Omental fat pad (tissue), 3 donors: ENCODE measurements at regions not wholly inside any gene's neighbourhood (a gene's known extent, or its start where the extent isn't known, plus 50 kb on each side); places are given as distances from the start of the nearest gene placed in this dataset.

Source experiments
- ATAC-seq: fragments of 150-250 bp; one replicate; pipeline ENCODE4 v1.9.1; 2016; ENCODE audit warnings: mild to moderate bottlenecking, moderate library complexity; ENCODE audit not compliant: low FRiP score
- DNase-seq: peaks from one replicate; pipeline ENCODE4 v3.0.0-alpha.2; 2019; ENCODE audit warnings: low spot score
- CTCF ChIP-seq, 3 donors: fragments of 450-650 bp; IDR thresholded peaks; one replicate each; pipeline ENCODE4 v1.5.1; 2016 to 2017; ENCODE audit warnings: antibody characterized with exemption in 3 of 3, mild to moderate bottlenecking in 3 of 3, moderate library complexity in 2 of 3

GRCh38 chr7:4319280-4319679 lies 362.8 kb upstream of the FOXK1 start:
- ATAC-seq (no peak), DNase-seq (no peak)
- no peak for TF ChIP-seq CTCF (IDR thresholded peaks at IDR 0.05)

GRCh38 chr7:4325732-4326131 lies 356.4 kb upstream of the FOXK1 start:
- no peak for ATAC-seq
- TF ChIP-seq CTCF (IDR thresholded peaks at IDR 0.05): no peak
- no peak for DNase-seq

GRCh38 chr7:4331711-4332110 lies 350.4 kb upstream of the FOXK1 start:
- TF ChIP-seq CTCF (IDR thresholded peaks at IDR 0.05): no peak
- ATAC-seq: no peak
- no peak for DNase-seq

GRCh38 chr7:4338556-4338955 lies 343.5 kb upstream of the FOXK1 start:
- TF ChIP-seq CTCF (IDR thresholded peaks at IDR 0.05): no peak
- DNase-seq: no peak
- ATAC-seq: no peak

- ATAC-seq: no peak
- no peak for DNase-seq
- TF ChIP-seq CTCF (IDR thresholded peaks at IDR 0.05): no peak
These were observed 338.5 kb upstream of the FOXK1 start for GRCh38 chr7:4343272-4344247.

- ATAC-seq (no peak), DNase-seq (no peak)
- no peak for TF ChIP-seq CTCF (IDR thresholded peaks at IDR 0.05)
These were observed 337.1 kb upstream of the FOXK1 start for GRCh38 chr7:4345004-4345403.

GRCh38 chr7:4352069-4352468 lies 330.0 kb upstream of the FOXK1 start:
- ATAC-seq (no peak), DNase-seq (no peak)
- TF ChIP-seq CTCF (IDR thresholded peaks at IDR 0.05): no peak
